Peyer's patch (tissue), 4 donors: ENCODE measurements at regions not wholly inside any gene's neighbourhood (a gene's known extent, or its start where the extent isn't known, plus 50 kb on each side); places are given as distances from the start of the nearest gene placed in this dataset.

Experiments
- DNase-seq, 3 donors: peaks; one replicate each; pipeline ENCODE4 v3.0.0-alpha.2; 2017 to 2019
- H3K27ac ChIP-seq, 4 donors: fragments of 200-600 bp; sonication (generic); one replicate each; pipeline ENCODE4 v1.5.1; 2016 to 2019
- H3K27me3 ChIP-seq, 2 donors: fragments of 200-600 bp; sonication (generic); one replicate each; pipeline ENCODE4 v1.5.1; 2019
- H3K36me3 ChIP-seq, 3 donors: fragments of 200-600 bp; sonication (generic); one replicate each; pipeline ENCODE4 v1.5.1; 2016 to 2019
- H3K4me1 ChIP-seq, 4 donors: fragments of 200-600 bp; sonication (generic); one replicate each; pipeline ENCODE4 v1.5.1; 2016 to 2019
- H3K4me3 ChIP-seq, 4 donors: fragments of 200-600 bp; sonication (generic); 1 replicate in 3 of 4; 2 replicates in 1 of 4; pipeline ENCODE4 v1.5.1; 2016 to 2019; ENCODE audit warnings: mild to moderate bottlenecking in 1 of 4
- H3K9me3 ChIP-seq, 4 donors: fragments of 200-600 bp; sonication (generic); one replicate each; pipeline ENCODE4 v1.5.1; 2016 to 2019; ENCODE audit warnings: mild to moderate bottlenecking in 1 of 4
- POLR2A ChIP-seq, 2 donors: fragments of 450-650 bp; IDR thresholded peaks; one replicate each; pipeline ENCODE4 v1.5.1; 2017; ENCODE audit warnings: antibody characterized with exemption in 2 of 2, mild to moderate bottlenecking in 2 of 2, moderate library complexity in 2 of 2
- TF ChIP-seq, protein P1 (sequence below), 6 experiments: fragments of 450-650 bp in 4 of 6; fragments of 200-600 bp in 2 of 6; sonication (generic) in 1 of 6; IDR thresholded peaks; one replicate each; pipeline ENCODE4 v1.5.1; 2017 to 2019; ENCODE audit warnings: antibody characterized with exemption in 6 of 6, mild to moderate bottlenecking in 3 of 6, moderate library complexity in 1 of 6

GRCh38 chr6:71556141-71556540, 267.5 kb downstream of the OGFRL1 start:
- DNase-seq, result no peak
- Histone ChIP-seq H3K27ac (no peak overlapping the region), H3K4me1 (no peaks in the 10 kb centered on the region), H3K36me3 (no peaks in the 10 kb centered on the region), H3K27me3 (no peaks in the 10 kb centered on the region), H3K9me3 (peaks cover 0 to 9% (median 2%) of the 10 kb centered on the region in 4 donors), H3K4me3 (no peak overlapping the region)
- TF ChIP-seq, protein P1, sequence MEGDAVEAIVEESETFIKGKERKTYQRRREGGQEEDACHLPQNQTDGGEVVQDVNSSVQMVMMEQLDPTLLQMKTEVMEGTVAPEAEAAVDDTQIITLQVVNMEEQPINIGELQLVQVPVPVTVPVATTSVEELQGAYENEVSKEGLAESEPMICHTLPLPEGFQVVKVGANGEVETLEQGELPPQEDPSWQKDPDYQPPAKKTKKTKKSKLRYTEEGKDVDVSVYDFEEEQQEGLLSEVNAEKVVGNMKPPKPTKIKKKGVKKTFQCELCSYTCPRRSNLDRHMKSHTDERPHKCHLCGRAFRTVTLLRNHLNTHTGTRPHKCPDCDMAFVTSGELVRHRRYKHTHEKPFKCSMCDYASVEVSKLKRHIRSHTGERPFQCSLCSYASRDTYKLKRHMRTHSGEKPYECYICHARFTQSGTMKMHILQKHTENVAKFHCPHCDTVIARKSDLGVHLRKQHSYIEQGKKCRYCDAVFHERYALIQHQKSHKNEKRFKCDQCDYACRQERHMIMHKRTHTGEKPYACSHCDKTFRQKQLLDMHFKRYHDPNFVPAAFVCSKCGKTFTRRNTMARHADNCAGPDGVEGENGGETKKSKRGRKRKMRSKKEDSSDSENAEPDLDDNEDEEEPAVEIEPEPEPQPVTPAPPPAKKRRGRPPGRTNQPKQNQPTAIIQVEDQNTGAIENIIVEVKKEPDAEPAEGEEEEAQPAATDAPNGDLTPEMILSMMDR (IDR thresholded peaks at IDR 0.05), result no peak
- no peak for TF ChIP-seq POLR2A (IDR thresholded peaks at IDR 0.05)

GRCh38 chr6:71558974-71559373, 270.4 kb downstream of the OGFRL1 start:
- H3K27me3 ChIP-seq, result no peaks in the 10 kb centered on the region
- H3K27ac ChIP-seq, result no peak overlapping the region
- H3K9me3 ChIP-seq, result peaks cover 0 to 9% (median 2%) of the 10 kb centered on the region in 4 donors
- no peak overlapping the region for H3K4me3 ChIP-seq
- no peaks in the 10 kb centered on the region for H3K4me1 ChIP-seq
- H3K36me3 ChIP-seq, result no peaks in the 10 kb centered on the region
- TF ChIP-seq POLR2A (IDR thresholded peaks at IDR 0.05), result no peak
- TF ChIP-seq, protein P1 (IDR thresholded peaks at IDR 0.05), result no peak
- no peak for DNase-seq

DNA sequence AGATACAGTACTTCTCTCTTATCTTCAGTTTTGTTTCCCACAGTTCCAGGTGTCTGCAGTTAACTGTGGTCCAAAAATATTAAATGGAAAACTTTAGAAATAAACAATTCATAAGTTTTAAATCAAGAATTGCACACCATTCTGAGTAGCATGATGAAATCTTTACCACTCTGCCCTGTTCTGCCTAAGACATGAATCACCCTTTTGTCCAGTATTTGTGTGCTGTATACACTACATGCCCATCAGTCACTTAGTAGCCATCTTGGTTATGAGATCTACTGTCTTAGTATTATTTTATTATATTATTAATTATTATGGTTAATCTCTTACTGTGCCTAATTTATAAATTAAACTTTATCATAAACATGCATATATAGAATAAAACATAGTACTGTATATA, 279.0 kb downstream of the OGFRL1 start:
- Histone ChIP-seq H3K27ac (no peak overlapping the region), H3K9me3 (no peaks in the 10 kb centered on the region), H3K27me3 (no peaks in the 10 kb centered on the region), H3K36me3 (no peaks in the 10 kb centered on the region), H3K4me1 (no peaks in the 10 kb centered on the region), H3K4me3 (no peak overlapping the region)
- TF ChIP-seq, protein P1 (IDR thresholded peaks at IDR 0.05), result no peak
- no peak for TF ChIP-seq POLR2A (IDR thresholded peaks at IDR 0.05)
- DNase-seq, result no peak

DNA sequence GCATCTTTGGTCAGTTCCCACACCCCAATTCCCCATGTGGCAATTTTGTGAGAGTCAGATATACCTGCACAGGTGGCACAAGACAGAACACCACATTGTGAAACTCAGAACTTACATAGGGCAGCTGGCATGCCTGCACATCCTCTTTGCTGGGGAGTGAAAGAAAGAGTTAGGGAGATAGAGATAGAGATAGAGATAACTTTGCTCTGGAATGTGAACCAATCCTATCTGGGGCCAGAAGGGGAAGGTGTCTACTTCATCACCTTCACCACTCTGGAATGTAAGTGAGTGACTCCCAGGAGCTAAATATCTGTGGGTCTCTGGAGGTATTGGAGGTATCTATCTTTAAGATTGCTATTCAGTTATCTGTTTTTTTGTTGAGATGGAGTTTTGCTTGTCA, 289.2 kb downstream of the OGFRL1 start:
- H3K27ac ChIP-seq, result no peak overlapping the region
- no peak for DNase-seq
- H3K4me1 ChIP-seq, result no peaks in the 10 kb centered on the region
- TF ChIP-seq POLR2A (IDR thresholded peaks at IDR 0.05), result no peak
- TF ChIP-seq, protein P1 (IDR thresholded peaks at IDR 0.05), result no peak
- H3K9me3 ChIP-seq, result no peaks in the 10 kb centered on the region
- no peak overlapping the region for H3K4me3 ChIP-seq
- H3K27me3 ChIP-seq, result no peaks in the 10 kb centered on the region
- no peaks in the 10 kb centered on the region for H3K36me3 ChIP-seq

DNA sequence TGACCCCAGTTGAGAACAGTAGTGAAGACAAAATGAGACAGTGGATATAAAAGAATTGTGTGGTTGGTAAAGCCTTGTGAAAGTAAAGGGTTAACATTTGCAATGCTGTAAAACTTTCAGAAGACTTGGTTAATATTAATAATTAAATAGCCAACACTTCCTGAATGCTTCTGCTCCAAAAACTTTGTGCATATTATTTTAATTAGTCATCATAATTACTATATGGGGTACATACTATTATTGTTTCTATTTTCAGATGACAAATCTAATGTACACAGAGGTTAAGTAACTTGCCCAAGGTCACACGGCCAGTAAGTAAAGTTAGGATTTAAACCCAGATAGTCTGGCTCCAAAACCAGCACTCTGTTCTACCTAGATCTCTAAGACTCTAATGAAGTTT, 291.3 kb downstream of the OGFRL1 start:
- Histone ChIP-seq H3K27ac (no peak overlapping the region), H3K4me3 (no peak overlapping the region), H3K27me3 (no peaks in the 10 kb centered on the region), H3K4me1 (no peaks in the 10 kb centered on the region), H3K9me3 (no peaks in the 10 kb centered on the region), H3K36me3 (no peaks in the 10 kb centered on the region)
- TF ChIP-seq, protein P1 (IDR thresholded peaks at IDR 0.05), result no peak
- TF ChIP-seq POLR2A (IDR thresholded peaks at IDR 0.05), result no peak
- DNase-seq, result no peak

- Histone ChIP-seq H3K4me1 (no peaks in the 10 kb centered on the region), H3K4me3 (no peak overlapping the region), H3K36me3 (no peaks in the 10 kb centered on the region), H3K27me3 (no peaks in the 10 kb centered on the region), H3K9me3 (no peaks in the 10 kb centered on the region), H3K27ac (no peak overlapping the region)
- TF ChIP-seq, protein P1 (IDR thresholded peaks at IDR 0.05), result no peak
- no peak for TF ChIP-seq POLR2A (IDR thresholded peaks at IDR 0.05)
- DNase-seq, result no peak
These were observed 294.2 kb downstream of the OGFRL1 start for GRCh38 chr6:71582820-71583219.
